ENCODE measurements at regions not wholly inside any gene's neighbourhood (a gene's known extent, or its start where the extent isn't known, plus 50 kb on each side); places are given as distances from the start of the nearest gene placed in this dataset.
A peak's percentile ranks its signal among the peaks of the same experiment; 100 is the strongest.

GRCh38 chr18:57094175-57094574 is 52.7 kb upstream of the BOD1L2 start:
- ChIA-PET CTCF (ENCODE audit: low intra/inter-chr PET ratio) (no interaction called here), POLR2A (interaction anchor here (0.6 to 0.7 kb wide), 2 partner anchors 41 kb away, joined by 3 read pairs; no protein-coding TSS in a partner anchor)
- in situ Hi-C loops (cut with MboI): no loop called here
- no peak overlapping the region for H3K27ac ChIP-seq (ENCODE audit: extremely low read depth, low read depth, low read length)
- 0% methylated on average over 4 of the region's 4 CpGs for WGBS (ENCODE audit: insufficient coverage, low coverage, missing lambda C conversion rate)
- H3K4me1 ChIP-seq (replicated peaks in 1 of 2; ENCODE audit: control insufficient read depth in 2 of 2, insufficient read depth in 2 of 2, low read length in 2 of 2): no peaks in the 10 kb centered on the region
- H3K79me2 ChIP-seq (ENCODE audit: control insufficient read depth, insufficient read depth, low read length): no peaks in the 10 kb centered on the region
- no TSS peak for BruUV-seq (replicated peaks)
- DNase-seq (ENCODE audit: extremely low read depth in 1 of 4, low spot score in 3 of 4) (no peak), FAIRE-seq (no peak), ATAC-seq (no peak)
- H3K4me3 ChIP-seq: no peak overlapping the region
- H3K27me3 ChIP-seq (ENCODE audit: control insufficient read depth in 2 of 2, insufficient read depth in 2 of 2, low read length in 2 of 2): no peaks in the 10 kb centered on the region; a peak in 1 of 5 replicates
- H3K9ac ChIP-seq (ENCODE audit: insufficient read depth in 1 of 2, low read depth in 2 of 2, low read length in 2 of 2): no peak overlapping the region
- intact Hi-C loops (cut with micrococcal nuclease): no loop called here
- no peak overlapping the region for H3K4me2 ChIP-seq (ENCODE audit: insufficient read depth, low read length)
- no peaks in the 10 kb centered on the region for H4K20me1 ChIP-seq (replicated peaks; ENCODE audit: control insufficient read depth, insufficient read depth, low read length)
- H3K9me1 ChIP-seq (ENCODE audit: control insufficient read depth, insufficient read depth, low read length): peaks cover 2% of the 10 kb centered on the region
- H2AFZ ChIP-seq (ENCODE audit: low read depth, low read length): no peak overlapping the region
- no peaks in the 10 kb centered on the region for H3K36me3 ChIP-seq (ENCODE audit: control insufficient read depth, insufficient read depth, low read length)
- H3K9me3 ChIP-seq (replicated peaks; ENCODE audit: control insufficient read depth, insufficient read depth, low read depth, low read length): no peaks in the 10 kb centered on the region
- TF ChIP-seq MEIS2 (IDR thresholded peaks at IDR 0.05; ENCODE audit: partially characterized antibody): no peak
- no peak for TF ChIP-seq ZNF395 (CRISPR knock-in tag; IDR thresholded peaks at IDR 0.05)
- TF ChIP-seq CTCFL (IDR thresholded peaks at IDR 0.05; ENCODE audit: borderline replicate concordance, insufficient read depth, low read depth, low read length, poor library complexity, severe bottlenecking): no peak
- no peak for TF ChIP-seq PBX2 (CRISPR knock-in tag; IDR thresholded peaks at IDR 0.05; ENCODE audit: low read depth)
- no peak for TF ChIP-seq PBX2 (tag; conservative IDR thresholded peaks at IDR 0.05; ENCODE audit: low read depth)
- no peak for TF ChIP-seq HDAC3 (IDR thresholded peaks at IDR 0.05; ENCODE audit: borderline replicate concordance, partially characterized antibody)
- TF ChIP-seq REST (IDR thresholded peaks at IDR 0.05; ENCODE audit: borderline replicate concordance): peak; percentile 40
- no peak for TF ChIP-seq REST (CRISPR knock-in tag; IDR thresholded peaks at IDR 0.05; ENCODE audit: low read depth)
